ENCODE measurements at regions not wholly inside any gene's neighbourhood (a gene's known extent, or its start where the extent isn't known, plus 50 kb on each side); places are given as distances from the start of the nearest gene placed in this dataset.
A peak's percentile ranks its signal among the peaks of the same experiment; 100 is the strongest.
"Not testable (repeated sequence)": the region's sequence is repeated elsewhere in the genome, so short reads cannot be mapped to it uniquely, and the experiment has no call there.

- DNase-seq = no peak
These were observed 268.6 kb downstream of the PDCD6IP start for GRCh38 chr3:34066999-34067398.

GRCh38 chr3:34067536-34068051 lies 269.2 kb downstream of the PDCD6IP start:
- DNase-seq = no peak

GRCh38 chr3:34068505-34068904 lies 270.1 kb downstream of the PDCD6IP start:
- no peak for DNase-seq

DNA sequence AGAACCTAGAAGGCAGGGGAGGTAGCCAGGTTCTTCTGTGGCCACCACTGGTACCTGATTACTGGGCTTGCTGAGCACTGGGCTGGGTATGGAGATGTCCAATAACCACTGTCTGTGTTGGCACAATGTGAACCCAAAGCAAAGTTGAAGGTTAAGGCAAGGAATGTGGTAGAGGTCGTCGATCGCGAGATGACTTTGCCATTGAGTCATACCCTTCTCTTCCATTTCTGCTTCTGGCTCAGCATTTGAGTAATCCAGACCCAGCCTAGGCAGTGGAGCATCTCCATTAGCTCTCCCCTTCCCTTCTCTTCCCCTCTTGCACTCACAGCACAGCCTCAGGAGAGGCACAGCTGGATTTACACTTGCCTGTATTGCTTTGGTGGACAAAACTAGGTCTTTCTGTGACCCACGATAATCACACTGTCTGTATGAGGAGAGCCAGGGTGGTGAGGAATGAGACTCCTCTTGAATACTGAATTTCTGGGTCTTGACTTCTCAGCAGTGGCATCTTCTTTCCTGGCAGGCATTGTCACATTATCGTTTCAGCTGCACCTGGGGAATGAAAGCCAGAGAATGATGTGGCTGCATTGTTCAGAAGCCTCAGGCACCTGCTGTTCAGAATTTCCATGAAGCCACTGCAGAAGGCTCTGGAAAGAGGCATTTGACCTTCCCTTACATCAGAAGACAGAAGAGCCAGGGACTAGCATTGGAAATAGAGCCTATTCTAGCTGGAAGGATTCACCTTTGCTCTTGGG lies 272.6 kb downstream of the PDCD6IP start:
- DNase-seq = no peak

DNA sequence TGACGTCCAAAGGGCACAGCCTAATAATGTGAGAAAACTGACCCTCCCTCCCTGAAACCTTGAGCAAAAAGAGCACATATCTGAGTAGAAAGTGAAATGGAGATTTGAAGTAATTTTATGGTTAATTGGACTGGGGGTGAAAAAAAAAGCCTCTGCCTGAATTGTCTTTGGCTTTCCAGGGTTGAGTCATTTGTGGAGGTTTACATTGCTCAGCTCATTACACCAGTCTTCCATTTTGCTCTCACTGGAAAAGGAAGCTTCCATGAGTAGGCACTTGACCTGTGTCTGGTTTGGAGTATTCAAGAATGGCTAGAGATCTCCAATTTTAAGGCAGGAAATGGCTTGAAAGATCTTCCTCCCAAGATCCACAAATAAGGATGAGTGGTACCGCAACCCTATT lies 273.9 kb downstream of the PDCD6IP start:
- no peak for DNase-seq

DNA sequence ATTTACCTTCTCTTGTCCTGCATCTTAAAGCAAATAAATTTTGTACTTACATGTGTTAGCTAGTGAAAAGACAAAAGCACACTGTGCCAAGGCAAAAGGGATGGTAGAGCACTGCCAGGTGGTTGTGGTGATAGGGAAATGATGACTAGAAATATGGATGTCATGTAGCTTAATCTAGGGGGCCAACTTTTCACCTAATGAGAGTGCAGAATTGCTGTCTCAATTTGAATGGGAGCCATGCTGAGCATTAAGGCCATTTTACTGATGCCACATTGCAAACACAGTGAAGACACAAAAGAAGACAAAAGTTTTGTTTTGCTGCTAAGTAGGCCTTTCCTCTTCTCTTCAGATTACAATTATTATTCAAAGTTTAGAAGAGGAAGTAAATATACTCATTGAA lies 274.7 kb downstream of the PDCD6IP start:
- no peak for DNase-seq

- DNase-seq = no peak
These were observed 275.5 kb downstream of the PDCD6IP start for GRCh38 chr3:34073961-34074360.

GRCh38 chr3:34075975-34076374 lies 277.5 kb downstream of the PDCD6IP start:
- no peak for DNase-seq

DNA sequence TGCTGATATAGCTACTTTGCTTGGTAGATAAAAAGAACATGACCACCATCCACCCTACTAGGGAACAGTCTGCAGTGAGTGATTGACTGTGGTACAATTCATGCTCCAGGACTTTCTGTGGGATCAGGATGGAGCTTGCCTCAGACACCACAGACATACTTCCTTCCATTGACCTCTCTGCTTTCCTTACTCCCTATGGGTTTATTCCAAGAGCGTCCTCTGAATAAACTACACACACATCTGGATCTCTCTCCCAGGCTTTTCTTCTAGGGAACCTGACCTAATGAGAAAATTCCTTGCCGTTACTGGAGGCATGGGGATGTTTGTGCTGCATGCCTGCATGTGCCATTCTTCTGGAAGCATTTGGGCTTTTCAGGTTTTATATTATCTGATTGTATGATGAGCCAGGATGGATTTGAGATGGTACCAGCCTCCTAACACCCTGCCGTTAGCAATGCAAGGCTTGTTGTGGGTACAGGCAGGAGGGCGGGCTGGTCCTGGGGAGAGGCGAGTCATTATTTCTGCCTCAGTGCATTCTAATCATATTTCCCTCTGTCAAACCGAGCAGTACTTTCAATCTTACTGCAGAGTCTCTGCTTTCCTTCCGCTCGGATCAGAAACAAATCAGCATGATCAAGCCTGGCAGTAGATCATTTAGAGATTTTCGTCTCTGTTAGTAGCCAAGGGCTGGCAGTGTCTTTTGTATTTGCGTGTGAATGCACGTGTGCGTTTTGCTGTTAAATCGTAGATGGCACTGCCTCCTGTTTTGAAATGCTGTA lies 279.2 kb downstream of the PDCD6IP start:
- no peak for DNase-seq

- DNase-seq = no peak
These were observed 280.0 kb downstream of the PDCD6IP start for GRCh38 chr3:34078418-34078817.

DNA sequence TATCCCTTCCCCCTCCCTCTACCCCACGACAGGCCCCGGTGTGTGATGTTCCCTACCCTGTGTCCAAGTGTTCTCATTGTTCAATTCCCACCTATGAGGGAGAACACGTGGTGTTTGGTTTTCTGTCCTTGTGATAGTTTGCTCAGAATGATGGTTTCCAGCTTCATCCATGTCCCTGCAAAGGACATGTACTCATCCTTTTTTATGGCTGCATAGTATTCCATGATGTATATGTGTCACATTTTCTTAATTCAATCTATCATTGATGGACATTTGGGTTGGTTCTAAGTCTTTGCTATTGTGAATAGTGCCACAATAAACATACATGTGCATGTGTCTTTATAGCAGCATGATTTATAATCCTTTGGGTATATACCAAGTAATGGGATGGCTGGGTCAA lies 281.4 kb downstream of the PDCD6IP start:
- DNase-seq = not testable (repeated sequence)

GRCh38 chr3:34090379-34090778 lies 291.9 kb downstream of the PDCD6IP start:
- not testable (repeated sequence) for DNase-seq

GRCh38 chr3:34090876-34091275 lies 292.4 kb downstream of the PDCD6IP start:
- DNase-seq = no peak

- DNase-seq = not testable (repeated sequence)
These were observed 295.9 kb downstream of the PDCD6IP start for GRCh38 chr3:34094280-34094679.

DNA sequence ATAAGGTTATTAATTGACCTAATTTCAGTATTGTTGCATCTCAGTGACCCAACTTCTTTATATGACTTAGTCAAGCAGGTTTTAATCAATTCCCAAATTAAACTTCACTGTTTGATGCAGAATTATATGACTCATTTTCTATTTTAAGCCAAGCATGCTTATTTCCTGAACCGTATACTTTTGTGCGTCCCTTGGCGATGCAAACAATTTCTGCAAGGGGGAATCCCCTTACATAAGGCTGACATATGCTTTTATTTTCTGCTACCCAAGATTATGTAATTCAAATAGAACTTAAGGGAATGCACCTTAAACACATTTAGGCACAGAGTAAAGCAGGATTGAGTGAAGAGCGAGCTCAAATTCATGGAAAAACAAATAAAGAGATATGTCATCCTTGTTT lies 303.9 kb downstream of the PDCD6IP start:
- no peak for DNase-seq

DNA sequence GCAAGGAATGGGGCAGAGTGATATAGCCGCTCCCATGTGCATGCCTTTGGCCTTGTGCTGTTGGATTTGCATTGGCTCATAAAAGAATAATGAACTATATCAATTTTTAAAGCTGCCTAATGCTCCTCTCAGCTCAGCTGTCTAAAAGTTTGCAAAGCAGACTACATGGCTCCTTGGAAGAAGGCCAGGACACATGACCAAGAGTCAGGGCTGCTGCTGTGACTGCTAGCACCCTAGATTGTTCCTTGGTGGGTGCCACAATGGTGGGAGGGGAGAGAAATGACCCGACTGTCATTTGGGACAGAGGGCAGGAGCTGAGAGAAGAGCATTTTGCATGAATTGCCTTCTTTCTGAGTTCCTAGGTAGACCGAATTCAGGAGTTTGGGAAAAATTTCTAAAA lies 307.9 kb downstream of the PDCD6IP start:
- no peak for DNase-seq

- peak; percentile 3 for DNase-seq
These were observed 308.4 kb downstream of the PDCD6IP start for GRCh38 chr3:34106879-34107278.

DNA sequence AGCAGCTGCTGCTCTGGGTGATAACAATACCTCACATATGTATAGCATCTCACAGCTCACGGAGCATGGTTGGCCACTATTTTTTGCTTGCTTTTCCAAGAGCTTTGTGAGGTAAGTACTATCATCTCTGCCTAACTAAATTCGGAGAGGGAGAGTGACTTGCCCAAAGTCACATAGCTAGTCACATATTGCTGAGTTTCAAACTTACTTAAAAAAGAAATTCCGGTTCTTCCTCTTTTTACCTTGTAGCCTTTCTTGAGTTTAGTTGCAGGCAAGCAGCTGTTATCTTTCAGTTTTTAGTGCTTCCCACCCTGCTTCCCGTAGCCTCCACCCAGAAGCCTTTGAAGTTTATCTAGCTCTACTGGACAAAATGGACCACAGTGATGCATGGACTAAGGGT lies 309.2 kb downstream of the PDCD6IP start:
- no peak for DNase-seq

- no peak for DNase-seq
These were observed 310.6 kb downstream of the PDCD6IP start for GRCh38 chr3:34109021-34109420.

DNA sequence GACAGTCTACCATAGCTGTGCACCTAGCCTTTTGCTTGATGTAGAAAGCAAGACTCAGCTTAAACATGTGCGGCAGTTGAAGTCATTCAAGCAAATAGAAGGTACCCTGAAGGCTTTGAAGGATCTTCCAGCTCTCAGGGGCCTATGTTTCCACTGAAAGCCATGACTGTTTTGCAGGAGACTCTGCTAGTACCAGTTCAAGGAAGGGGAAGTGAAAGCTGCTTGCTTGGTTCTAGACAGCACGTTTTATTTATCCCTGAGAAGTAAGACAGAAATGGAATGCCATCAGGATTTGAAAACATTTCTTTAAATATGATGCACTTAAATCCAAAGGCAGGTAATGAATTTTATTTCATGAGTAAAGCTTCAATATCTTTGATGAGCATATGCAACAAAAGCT lies 311.4 kb downstream of the PDCD6IP start:
- no peak for DNase-seq

DNA sequence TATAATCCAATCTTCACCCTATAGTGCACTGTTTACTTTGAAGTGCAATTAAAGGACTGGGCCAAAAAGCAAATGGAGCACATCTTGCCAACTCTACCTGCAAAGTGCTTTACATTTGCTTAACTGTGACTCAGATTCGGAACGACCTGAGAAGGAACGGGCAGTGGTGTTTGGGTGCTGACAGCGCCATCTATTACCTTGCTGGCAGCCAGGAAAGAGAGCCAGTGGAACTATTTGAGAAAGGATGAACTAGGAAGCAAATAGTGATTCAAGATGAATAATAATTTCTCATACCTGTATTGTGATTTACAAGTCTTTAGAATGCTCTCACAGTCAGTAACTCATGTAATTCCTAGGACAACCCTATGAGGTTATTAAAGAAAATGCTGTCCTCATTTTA lies 312.9 kb downstream of the PDCD6IP start:
- DNase-seq = no peak

DNA sequence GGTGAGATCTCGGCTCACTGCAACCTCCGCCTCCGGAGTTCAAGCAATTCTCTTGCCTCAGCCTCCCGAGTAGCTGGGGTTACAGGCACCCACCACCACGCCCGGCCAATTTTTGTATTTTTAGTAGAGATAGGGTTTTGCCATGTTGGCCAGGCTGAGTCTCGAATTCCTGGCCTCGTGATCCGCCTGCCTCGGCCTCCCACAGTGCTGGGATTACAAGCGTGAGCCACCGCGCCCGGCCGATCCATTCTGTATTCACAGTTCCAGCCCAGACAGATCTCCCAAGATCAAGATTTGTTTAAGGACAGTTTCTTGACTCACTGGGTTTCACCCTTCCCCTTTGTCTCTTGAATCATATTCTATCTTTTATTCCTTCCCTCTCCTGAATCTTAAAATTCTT lies 313.8 kb downstream of the PDCD6IP start:
- not testable (repeated sequence) for DNase-seq

DNA sequence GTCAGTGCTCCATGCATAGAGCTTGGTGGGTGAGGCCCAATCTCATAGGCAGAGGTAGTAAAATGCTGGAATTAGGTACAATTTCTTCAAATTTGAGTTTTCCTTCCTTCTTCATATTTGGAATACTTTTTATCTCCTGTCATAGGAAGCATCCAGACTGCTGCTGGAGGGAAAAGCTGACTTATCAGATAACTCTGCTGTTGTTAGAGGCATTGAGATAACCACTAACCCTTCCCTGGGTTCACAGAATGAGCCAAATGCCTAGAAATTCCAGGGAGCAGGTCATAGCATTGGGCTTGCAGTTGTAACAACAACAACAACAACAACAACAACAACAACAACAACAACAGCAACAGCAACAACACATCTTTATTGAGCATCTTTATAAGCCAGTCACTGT lies 332.7 kb downstream of the PDCD6IP start:
- DNase-seq = no peak

GRCh38 chr3:34132069-34132692 lies 333.8 kb downstream of the PDCD6IP start:
- no peak for DNase-seq
